NCI-H1436 treated with DMSO at 0.1 percent for 48 hours (cell line): ENCODE measurements at regions not wholly inside any gene's neighbourhood (a gene's known extent, or its start where the extent isn't known, plus 50 kb on each side); places are given as distances from the start of the nearest gene placed in this dataset.
A peak's percentile ranks its signal among the peaks of the same experiment; 100 is the strongest.
"Not testable (repeated sequence)": the region's sequence is repeated elsewhere in the genome, so short reads cannot be mapped to it uniquely, and the experiment has no call there.

Experiments used
- DNase-seq: peaks from one replicate; lab custom pipeline; 2025; lab: John Stamatoyannopoulos, UW

- DNase-seq: no peak
Observed at GRCh38 chr18:59057969-59058368, 81.7 kb upstream of the SEC11C start.

DNA sequence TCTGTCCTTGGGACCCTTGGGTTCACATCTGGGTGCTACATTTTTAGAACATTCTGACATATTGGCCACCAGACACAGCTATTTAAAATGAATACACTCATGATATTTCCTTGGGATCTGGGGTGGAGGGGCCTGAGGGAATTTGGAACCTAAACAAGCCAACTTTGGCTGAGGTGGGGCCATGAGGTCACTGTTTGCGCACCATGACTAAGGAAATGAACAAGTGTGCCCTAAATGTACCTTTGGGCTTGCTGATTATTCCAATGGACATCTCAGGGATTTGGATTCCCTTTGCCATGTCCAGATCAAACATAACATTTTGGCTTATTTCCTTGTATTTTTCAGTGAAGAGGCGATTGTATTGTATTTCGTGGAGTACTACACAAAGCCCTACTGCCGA, 80.5 kb upstream of the SEC11C start:
- DNase-seq: no peak

- no peak for DNase-seq
Observed at GRCh38 chr18:59060551-59060950, 79.1 kb upstream of the SEC11C start.

DNA sequence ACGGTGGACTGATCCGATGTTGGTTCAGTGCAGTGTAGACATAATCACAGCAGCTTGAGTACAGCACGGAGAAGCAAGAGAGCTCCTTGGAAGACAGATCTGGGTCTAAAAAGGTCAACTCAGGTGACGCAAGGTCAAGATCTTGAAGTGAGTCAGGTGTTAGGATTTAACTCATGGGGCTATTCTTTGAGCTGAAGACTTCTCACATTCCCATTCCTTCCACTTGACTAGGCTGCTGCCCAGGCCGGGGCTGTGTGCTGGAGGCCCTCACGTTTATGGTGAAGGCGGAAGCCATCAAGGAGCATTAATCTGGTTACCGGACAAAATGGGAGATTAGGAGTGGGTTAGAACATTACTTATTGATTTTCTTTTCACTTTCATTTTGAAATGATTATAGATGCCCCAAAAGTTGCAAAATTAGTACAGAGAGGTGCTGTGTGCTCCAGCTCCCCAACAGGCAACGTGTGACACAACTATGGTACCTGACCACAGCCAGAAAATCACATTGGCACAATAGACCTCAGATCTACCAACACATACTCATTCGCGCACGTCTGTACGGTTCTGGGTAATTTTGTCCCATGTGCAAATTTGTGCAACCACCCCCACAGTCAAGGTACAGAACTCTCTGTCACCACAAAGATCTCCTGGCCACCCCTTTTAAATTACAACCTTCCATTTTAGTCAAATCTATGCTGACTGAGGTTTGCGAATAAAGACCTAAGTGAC, 77.6 kb upstream of the SEC11C start:
- no peak for DNase-seq

- no peak for DNase-seq
Observed at GRCh38 chr18:59062643-59063006, 77.1 kb upstream of the SEC11C start.

DNA sequence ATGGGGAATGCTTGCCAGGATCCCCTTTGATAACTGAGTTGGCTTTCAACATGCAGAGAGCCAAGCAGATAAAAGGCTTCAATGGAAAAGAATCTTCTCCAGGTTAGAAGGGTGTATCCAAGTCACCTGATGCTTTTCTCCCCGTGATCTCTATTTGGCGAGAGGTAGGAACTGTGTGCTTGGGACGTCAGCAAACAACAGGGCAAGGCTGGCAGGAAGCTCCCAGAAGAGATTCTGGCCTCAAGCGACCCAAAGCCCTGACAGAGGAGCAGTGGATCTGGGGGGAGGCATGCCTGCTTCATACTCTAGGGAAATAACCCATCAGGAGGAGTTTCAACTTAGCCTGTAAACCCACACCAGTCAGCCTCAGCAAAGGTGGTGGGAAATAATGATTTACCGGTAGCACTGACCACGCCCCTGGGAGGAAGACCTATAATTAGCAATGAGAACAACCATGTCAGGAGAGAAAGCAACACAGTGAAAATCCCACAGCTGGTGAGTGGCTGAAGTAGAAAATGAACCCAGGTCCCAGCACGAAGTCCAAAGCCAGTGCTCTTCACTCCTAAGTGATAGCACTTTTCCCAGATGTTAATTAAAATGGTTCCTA, 76.3 kb upstream of the SEC11C start:
- no peak for DNase-seq

- DNase-seq: no peak
Observed at GRCh38 chr18:59063912-59064311, 75.8 kb upstream of the SEC11C start.

GRCh38 chr18:59065684-59066083, 74.0 kb upstream of the SEC11C start:
- no peak for DNase-seq

- DNase-seq: no peak
Observed at GRCh38 chr18:59067873-59068272, 71.8 kb upstream of the SEC11C start.

DNA sequence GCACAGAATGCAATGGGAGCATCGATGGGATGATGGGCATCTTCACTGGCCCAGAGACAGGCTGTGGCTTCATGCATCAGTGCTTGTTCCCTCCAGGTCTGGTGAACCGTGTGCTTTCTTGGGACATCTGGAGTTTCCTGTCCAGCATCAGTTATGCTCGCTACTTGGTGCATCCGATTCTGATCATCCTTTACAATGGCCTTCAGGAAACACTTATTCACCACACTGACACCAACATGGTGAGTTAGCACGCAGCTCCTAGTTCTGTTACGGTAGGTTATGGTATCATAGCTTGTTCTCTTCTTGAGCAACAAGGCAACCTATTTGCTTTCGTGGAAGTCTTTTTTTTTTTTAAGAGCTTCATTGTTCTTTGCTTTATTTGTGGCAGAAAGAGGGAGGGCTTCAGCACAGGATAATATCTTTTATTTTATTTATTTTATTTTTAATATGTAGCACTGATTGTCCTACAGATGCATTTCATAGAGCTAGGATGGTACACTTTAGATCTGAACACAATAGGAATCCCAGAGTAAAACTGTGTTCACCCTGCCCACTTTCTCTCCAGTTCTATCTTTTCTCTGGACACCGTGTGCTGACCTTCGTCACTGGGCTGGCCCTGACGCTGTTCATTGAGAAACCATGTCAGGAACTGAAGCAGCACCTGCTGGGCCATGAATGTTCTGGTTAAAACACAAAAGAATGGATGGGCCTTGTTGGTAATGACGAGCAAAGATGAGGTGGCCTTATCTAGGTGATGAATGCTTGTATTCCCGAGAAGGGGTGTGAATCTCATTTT, 71.2 kb upstream of the SEC11C start:
- no peak for DNase-seq

DNA sequence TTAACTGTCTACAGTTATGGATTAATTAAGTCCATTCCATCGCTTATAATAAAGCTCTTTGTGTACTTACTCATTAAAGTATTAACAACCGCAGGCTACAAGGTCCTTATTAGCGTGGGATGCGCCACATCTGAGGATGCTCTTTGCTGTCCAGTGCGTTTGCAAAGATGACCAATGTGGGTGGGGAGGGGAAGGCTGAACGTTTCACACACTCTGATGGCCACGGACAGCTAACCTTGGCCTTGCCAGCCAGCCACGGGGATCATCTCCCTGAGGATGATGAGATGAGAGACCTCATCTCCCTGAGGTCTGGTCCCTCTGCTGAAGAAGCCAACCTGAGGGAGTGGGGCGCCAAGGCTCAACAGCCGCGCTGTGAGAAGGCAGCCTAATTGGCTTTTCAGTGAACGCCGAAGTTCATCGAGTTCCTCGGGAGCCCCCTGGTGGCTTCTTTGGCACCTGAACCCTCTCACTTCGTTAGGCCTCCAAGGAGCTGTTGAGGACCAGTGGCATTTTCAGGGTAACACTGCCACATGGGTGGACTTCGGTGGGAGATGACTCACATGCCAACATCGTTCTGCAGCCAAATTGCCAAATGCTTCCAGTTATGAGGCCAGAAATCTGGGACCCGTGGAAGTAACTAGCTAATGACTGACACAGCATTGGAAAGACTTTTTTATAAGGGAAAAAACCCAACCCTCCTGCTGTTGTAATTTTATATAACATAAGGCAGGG, 69.3 kb upstream of the SEC11C start:
- peak; percentile 23 for DNase-seq

- DNase-seq: no peak
Observed at GRCh38 chr18:59072727-59073421, 66.8 kb upstream of the SEC11C start.

DNA sequence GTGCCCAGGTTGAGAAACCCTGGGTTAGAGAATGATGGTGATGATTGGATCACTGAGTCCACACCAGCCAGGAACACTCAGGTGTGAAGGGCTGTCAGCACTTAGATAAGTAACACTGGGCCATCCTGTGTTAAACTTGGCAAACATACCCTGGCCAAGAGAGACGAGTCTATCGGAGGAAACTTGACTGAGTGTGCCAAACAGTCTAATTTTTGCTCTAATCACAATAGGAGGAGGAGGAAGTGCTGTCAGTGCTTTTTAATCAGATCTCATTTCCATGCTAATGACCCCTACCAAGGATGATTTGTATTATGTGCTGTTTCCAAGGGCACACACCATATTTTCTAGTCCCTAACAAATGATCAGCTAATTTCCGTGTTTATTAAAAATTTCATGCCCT, 63.8 kb upstream of the SEC11C start:
- DNase-seq: no peak

DNA sequence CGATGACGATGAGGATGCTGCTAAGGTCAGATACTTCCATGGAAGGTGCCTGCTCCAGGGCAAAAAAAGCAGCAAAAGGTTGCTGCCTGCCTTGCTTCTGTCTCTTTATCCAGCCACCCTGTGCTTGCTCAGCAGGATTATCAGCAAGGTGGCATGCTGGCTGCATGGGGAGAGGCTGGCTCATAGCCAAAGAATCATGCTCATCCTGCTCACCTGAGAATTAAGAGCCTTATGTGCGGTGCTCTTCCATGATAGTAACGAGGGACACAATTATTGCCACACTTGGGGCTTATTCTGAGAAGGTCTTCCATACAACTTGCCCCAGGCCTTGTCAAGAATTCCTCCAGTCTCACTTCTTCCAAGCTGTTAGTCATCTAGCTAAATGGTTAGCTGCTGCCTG, 60.4 kb upstream of the SEC11C start:
- no peak for DNase-seq

GRCh38 chr18:59079687-59080501, 59.8 kb upstream of the SEC11C start:
- not testable (repeated sequence) for DNase-seq

DNA sequence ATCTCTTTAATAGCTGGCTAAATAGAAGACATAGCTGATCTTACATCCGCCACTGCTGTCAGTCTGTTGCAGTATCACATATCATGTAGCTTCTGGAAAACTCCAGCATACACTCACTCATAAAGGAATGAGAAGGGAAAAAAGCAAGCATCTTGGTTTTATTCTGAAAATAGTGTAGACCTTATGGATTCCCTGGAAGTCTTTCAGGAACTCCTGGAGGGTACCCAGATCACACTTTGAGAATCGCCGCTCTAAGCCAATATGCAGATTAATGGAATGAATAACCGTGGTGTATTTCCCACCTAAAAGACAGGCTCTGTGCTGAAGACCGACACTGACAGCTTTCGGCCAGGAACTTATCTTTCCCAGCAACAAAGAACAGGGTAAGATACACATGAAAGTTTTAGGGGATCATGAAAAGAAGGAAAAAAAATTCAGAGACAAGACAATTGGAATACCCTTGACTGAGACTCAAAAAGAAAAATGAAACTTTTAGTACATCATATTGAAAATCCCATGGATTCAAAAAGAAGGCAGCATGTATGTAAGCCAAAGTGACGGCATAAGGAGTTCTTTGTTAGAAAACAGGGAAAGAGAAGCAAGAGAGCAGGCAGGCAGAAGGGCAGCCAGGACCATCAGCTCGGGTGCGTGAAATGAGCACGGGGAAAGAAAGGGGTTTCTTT, 56.4 kb upstream of the SEC11C start:
- no peak for DNase-seq

- no peak for DNase-seq
Observed at GRCh38 chr18:59085126-59085794, 54.4 kb upstream of the SEC11C start.

DNA sequence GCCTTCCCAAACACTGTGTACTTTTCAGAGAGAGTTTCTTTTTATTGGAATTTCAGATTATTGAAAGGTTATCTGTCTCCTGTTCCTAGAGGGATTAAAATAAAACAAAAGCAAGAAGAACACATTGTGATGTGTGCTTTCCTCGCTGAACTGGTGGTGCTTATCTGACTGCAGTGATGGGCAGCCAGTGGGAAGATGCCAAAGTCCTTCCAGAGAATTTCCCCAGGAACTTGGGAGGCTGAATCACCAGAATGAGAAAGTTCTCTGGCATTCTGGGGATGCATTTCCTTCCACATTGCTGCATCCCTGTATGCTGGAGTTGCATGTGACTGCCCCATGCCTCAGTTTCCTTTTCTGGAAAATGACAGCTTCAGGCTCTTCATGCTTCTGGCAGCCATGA, 53.9 kb upstream of the SEC11C start:
- no peak for DNase-seq

- DNase-seq: no peak
Observed at GRCh38 chr18:59086522-59086921, 53.2 kb upstream of the SEC11C start.

DNA sequence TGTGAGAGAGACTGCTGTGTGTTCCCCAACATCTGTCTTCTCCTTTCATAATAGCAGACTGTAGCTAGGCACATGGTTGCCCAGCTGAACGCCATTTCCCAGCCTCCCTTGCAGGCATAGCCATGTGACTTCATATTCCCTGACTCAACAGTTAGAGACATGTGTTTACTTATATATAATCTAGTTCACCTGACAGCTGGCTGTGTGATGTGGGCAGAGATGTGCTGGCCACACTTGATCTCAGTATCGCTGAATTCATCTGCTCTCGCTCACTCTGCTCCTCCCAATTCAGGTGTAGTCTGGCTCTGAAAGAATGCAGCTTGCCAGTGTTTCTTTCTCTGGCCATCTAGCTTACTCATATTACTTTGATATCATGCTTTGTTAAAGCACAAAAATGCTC, 52.3 kb upstream of the SEC11C start:
- no peak for DNase-seq
